ENCODE measurements at regions not wholly inside any gene's neighbourhood (a gene's known extent, or its start where the extent isn't known, plus 50 kb on each side); places are given as distances from the start of the nearest gene placed in this dataset.

- no peak for DNase-seq
These were observed 147.6 kb downstream of the KLF13 start for GRCh38 chr15:31474059-31474868.

DNA sequence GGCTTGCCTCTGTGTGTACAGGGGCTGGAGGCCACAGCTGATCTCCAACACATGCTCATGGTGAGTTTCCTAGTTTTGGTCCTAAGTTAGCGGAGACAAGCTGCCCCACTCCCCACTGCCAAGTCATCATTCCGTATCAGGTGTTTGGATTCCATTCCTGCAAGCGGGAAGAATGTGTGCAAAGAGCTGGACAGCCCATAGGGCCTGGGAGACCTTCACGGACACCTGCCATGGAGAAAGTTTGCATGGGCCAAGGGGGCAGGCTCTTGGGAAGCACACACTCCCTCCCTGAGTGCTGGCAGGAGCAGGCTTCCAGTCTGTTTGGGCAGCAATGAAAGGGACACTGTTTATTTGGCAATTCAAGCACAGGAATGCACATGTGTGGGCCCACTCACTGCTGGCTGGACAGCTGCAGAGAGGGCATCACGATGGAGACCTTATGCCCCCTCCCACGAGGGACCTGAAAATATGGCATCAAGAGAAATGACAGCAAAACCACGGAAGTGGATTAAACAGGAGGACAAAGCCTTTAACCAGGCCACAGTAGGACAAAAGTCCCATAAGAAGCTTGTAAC is 149.7 kb downstream of the KLF13 start:
- no peak for DNase-seq

DNA sequence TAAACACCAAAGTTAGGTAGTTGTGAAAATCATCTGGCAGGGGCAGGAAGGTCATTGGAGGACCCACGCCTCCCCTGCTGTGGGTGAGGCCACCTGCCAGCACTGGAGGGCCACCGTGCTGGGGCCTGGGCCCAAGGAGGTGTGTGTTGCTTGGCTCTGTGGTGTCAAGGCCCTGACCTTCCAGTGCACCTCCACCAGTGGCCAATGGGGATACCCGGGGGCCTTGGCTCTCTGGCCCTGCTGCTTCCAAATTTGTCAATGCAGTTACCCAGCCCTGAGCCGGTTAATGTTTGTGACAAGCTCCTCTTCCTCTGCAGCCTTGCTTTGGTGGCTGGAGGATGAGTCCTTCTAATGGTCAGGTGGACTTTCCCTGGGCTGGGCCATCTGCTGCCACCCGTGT is 150.2 kb downstream of the KLF13 start:
- DNase-seq: no peak

- no peak for DNase-seq
These were observed 150.7 kb downstream of the KLF13 start for GRCh38 chr15:31477301-31477700.

DNA sequence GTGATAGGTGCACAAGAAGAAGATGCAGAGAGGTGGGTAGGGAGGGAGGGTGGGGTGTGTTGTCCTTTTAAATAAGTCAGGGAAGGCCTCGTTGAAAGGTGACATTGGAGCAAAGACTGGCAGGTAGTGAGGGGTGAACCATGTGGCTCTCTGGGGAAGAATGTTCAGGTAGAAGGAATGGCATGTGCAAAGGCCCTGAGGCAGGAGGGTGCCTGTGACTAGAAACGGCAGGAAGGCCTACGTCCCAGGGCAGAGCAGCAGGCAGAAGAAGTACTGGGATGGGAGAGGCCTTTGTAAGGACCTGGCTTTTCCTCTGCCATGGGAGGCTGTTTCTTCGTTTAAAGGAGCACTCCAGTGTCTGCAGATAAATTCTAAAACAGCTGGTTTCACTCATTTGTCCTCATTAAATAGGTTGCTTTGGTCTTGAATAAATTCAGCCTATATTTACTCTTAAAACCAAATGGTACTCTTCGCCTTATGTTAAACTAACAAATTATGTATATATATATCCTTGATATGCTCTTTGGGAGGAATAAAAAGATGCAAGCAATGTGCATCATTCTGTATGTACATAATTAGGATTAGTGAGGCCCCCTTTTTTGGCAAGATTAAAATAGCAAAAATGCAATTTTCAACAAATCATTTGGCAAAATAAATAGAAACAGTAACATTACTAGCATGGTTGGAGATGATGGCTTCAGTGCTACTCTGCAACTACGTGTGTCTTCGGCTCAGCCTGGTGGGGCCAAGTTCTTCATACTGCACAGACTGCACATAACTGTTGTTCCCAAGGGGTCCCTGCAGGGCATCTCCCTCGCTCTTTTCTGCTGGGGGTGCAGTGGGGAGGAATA is 151.4 kb downstream of the KLF13 start:
- no peak for DNase-seq

DNA sequence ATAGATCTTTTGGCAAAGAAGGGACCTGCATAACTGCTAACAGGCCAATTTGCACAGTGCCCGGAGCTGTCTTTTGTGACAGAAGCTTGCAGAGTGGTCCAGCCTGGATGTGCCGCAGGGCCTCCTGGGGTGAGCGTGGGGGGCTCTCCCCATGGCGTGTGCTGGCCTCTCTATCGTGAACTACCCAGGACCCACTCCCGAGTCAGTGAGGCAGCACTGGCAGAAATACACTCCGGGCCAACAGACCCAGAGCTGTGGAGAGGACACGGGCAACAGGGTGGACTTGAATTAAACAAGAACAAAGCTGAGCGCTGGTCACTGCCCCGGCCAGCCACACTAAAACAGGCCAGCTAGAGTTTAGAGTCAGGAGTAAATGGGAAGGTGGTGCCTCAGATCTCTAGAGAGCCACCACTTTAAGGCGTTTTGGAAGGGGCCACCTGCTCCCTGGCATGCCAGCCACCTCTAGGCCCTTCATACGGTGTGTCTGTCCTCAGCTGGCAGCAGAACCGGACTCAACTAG is 152.1 kb downstream of the KLF13 start:
- DNase-seq: no peak

DNA sequence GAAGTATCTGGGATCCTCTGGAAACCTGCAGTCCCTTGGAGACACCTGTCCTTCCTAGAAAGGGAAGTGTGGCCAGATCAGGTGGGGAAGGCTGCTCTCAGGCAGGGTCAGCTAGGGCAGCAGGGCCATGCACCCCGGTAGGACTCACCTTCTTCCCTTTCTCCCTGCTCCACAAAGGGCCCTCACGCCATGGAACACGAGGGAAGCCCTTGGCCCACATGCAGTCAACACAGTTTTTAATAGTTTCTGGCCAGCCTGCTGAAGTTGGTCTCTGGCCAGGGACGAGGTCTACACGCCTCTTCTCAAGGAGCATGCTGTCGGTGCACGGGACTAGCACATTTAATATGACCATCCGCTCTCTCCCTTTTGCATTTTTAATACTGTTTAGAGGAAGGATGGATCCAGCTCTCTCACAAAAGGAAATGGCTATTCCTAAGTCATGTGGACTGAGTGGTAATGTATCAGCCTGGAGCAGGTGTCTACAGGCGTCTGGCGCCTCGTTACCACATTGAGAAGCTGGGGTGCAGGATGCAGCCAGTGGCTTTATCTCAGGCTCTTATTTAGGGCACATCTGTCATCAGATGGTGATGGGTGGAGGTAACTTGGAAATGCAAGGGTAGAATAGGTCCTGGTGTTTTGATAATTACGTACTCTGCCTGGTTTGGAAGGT is 153.9 kb downstream of the KLF13 start:
- DNase-seq: peak in 1 of 3 experiments; percentile 10

GRCh38 chr15:31481142-31481541 is 154.5 kb downstream of the KLF13 start:
- DNase-seq: no peak

- no peak for DNase-seq
These were observed 155.7 kb downstream of the KLF13 start for GRCh38 chr15:31482122-31482922.

DNA sequence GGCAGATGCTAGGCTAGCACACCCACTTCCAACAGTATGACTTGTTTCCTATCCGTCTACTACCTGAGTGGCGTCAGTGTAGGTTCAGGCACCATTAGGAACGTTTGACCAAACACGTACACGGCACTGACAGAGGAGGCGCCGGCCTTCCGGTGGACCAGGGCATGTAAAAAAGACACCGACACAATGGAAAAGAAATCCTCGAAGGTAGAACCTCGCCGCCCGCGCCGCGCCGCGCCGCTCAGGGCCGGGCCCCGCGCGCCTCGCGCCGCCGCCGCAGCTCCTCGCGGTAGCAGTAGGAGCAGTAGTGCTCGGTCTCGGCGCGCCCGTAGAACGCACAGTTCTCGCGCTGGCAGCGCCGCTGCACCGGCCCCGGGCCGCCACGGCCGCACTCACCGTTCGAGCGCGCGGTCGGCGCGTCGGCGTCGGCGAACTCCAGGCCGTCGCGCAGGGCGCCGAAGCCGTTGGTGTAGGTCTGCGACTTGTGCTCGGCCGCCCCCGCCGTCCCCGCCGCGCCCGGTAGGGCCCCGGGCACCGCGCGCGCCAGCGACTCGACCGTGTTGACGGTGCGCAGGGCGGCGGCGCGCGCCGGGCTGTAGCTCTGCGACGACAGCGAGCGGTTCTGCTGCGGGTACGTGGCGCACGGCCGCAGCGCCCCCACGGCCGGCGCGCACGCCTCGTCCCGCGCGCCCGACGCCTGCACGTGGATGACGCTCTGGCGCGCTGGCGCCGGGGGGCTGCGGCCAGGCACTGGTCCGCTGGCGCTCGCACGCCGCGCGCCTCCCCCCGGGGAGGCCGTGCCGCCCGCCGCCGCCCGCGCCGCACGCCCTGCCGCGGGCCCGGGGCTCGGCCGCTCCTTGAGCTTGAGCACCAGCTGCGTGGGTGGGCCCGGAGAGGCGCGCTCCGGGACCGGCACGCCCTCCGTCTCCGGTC is 156.7 kb downstream of the KLF13 start:
- DNase-seq: no peak

DNA sequence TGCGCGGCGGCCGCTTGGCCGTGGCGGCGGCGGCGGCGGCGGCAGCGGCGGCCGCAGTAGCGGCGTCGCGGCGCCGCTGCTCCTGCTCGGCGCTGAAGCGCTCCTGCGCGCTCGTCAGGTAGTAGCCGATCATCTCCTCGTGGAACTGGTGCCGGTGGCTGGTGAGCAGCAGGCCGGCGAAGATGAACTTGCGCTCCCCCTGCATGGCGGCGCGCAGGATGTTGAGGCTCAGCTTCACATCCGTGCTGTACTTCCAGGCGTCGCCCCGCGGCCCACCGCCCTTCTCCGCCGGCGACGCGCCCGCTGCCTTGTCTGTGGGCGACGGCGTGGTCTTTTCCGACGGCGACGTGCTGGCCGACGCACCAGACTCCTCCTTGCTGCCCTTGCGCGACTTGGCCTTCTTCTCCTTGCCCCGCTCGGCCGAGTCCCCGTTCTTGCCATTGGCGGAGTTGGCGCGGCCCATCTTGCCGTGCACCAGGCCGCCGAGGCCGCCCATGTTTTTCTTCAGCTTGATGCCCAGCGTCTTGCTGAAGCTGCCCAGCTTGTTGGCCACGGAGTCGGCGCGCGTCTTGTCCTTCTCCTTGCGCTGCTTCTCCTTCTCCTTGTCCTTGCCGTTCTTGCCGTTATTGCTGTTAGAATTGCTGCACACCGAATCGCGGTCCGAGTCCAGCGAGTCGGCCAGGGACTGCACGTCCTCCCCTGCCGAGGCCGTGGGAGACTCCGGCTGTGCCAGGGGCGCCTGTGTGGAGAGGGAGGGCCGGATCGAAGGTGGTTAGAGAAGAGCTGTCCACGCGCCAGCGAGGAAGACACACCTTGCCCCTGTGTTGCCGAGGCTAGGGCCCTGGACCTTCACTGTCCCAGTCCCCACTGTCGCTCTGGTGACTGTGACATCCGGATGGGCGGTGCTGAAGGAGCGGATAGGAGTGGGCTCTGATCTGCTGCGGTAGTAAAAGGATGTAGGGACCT is 157.6 kb downstream of the KLF13 start:
- DNase-seq: no peak

DNA sequence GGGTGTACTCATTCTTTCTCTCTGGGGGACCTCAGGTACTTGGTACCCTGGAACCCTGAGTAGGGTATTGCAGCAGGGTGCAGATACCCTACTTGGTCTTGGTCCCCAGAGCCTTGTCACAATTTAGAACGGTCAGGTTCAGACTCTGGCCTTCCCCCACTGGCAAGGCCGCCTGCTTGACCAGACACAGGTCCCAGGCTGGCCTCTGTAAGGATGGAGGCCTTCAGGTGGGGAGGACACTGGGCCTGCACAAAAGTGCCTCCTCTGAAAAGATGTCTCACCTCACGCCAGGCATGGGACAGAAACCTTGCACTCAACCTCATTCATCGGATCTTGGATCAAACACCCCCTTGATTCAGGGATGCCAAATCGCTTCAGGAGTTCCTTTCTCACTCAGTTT is 158.4 kb downstream of the KLF13 start:
- DNase-seq: no peak

DNA sequence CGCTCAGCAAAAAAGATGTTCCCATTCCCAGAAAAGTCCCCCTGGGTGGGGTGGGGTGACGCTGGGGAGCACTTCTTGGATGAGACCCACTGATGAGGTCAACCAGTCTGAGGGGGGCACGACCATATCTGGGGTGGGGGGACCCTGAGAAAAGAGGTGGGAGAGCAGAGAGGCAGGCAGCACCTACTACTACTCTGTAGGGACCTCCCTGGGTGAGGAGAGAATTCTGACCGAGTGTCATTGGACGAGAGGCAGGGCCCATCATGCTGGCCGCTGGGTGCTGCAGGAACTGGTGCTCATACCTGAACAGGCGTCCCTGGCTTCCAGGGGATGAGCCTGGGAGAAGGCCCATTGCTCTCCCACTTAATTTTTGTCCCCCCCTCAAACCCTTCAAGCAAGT is 158.8 kb downstream of the KLF13 start:
- no peak for DNase-seq

- no peak for DNase-seq
These were observed 159.4 kb downstream of the KLF13 start for GRCh38 chr15:31485911-31486461.

GRCh38 chr15:31486506-31486905 is 159.9 kb downstream of the KLF13 start:
- DNase-seq: peak in 1 of 3 experiments; percentile 24

- no peak for DNase-seq
These were observed 160.5 kb downstream of the KLF13 start for GRCh38 chr15:31486906-31487695.

DNA sequence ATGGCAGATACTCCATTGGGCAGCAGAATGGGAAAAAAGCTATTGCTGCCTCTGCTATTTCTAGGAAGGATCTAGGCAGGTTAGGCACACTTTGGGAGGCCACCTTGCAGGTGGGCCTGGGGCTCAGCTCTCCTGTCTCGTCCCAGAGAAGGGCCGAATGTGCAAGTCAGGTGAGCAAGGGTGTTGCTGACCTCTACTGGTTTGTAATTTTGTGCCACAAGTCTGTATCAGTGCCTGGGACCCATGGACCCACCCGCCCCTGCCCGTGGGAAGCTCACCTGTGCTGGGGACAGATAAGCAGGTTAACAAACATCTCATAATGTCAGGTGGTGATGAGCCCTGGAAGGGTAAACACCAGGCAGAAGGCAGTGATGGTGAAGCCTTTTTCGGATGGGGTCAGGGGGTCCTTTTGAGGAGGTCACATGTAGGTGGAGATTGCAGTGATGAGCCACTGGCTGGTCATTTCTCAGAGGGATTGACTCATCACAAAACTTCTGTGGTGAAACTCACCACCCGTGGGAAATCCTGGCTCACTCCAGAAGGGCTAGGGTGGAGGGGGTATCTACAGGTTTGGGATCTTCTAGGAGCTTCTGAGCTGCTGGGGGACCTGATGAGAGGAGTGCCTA is 161.3 kb downstream of the KLF13 start:
- peak in 1 of 3 experiments; percentile 13 for DNase-seq
